Upper lobe of right lung (tissue), 1 donor: ENCODE measurements at regions not wholly inside any gene's neighbourhood (a gene's known extent, or its start where the extent isn't known, plus 50 kb on each side); places are given as distances from the start of the nearest gene placed in this dataset.

Source experiments
- ATAC-seq: fragments of 200-7000 bp; cut with Tn5 transposase; one replicate; pipeline ENCODE4 v1.9.1; 2020; ENCODE audit warnings: mild to moderate bottlenecking, moderate library complexity
- DNase-seq: peaks from one replicate; pipeline ENCODE4 v3.0.0-alpha.2; 2020
- H3K27ac ChIP-seq: fragments of 200-600 bp; one replicate; pipeline ENCODE4 v1.8.0; 2022
- H3K27me3 ChIP-seq: fragments of 200-600 bp; one replicate; pipeline ENCODE4 v1.8.0; 2022; ENCODE audit warnings: mild to moderate bottlenecking
- H3K36me3 ChIP-seq: fragments of 200-600 bp; one replicate; pipeline ENCODE4 v1.8.0; 2022
- H3K4me1 ChIP-seq: fragments of 200-600 bp; one replicate; pipeline ENCODE4 v1.8.0; 2022
- H3K4me3 ChIP-seq: fragments of 200-600 bp; one replicate; pipeline ENCODE4 v1.8.0; 2022; ENCODE audit warnings: mild to moderate bottlenecking
- H3K9me3 ChIP-seq: fragments of 200-600 bp; one replicate; pipeline ENCODE4 v1.8.0; 2022
- CTCF ChIP-seq: fragments of 200-600 bp; IDR thresholded peaks from one replicate; pipeline ENCODE4 v1.8.0; 2022; ENCODE audit warnings: antibody characterized with exemption
- intact Hi-C: fragments of 100-400 bp; cut with DNase I; formaldehyde crosslinking; loops from one replicate; pipeline ENCODE4 v1.11.0; 2022
- donor health status: DM: no; HTN: yes; CAD: no; lungs with severe emphysema.

GRCh38 chr13:65866138-65866537, 1364.0 kb downstream of the PCDH9 start:
- Histone ChIP-seq H3K36me3 (no peaks in the 10 kb centered on the region), H3K4me3 (no peak overlapping the region), H3K27me3 (no peaks in the 10 kb centered on the region), H3K9me3 (no peaks in the 10 kb centered on the region), H3K27ac (no peak overlapping the region), H3K4me1 (no peaks in the 10 kb centered on the region)
- intact Hi-C loops: no loop called here
- ATAC-seq (no peak), DNase-seq (no peak)
- TF ChIP-seq CTCF: no peak

- no peak for TF ChIP-seq CTCF
- no peak overlapping the region for H3K4me3 ChIP-seq
- no peak for ATAC-seq
- no peaks in the 10 kb centered on the region for H3K36me3 ChIP-seq
- no peak overlapping the region for H3K27ac ChIP-seq
- no peaks in the 10 kb centered on the region for H3K27me3 ChIP-seq
- no peak for DNase-seq
- no peaks in the 10 kb centered on the region for H3K4me1 ChIP-seq
- no peaks in the 10 kb centered on the region for H3K9me3 ChIP-seq
- intact Hi-C loops: no loop called here
These were observed 1364.9 kb downstream of the PCDH9 start for GRCh38 chr13:65865206-65865605.

- Histone ChIP-seq H3K27ac (no peak overlapping the region), H3K4me1 (no peaks in the 10 kb centered on the region), H3K27me3 (no peaks in the 10 kb centered on the region), H3K4me3 (no peak overlapping the region), H3K9me3 (no peaks in the 10 kb centered on the region), H3K36me3 (no peaks in the 10 kb centered on the region)
- no peak for DNase-seq
- no peak for TF ChIP-seq CTCF
- intact Hi-C loops: no loop called here
- no peak for ATAC-seq
These were observed 1366.1 kb downstream of the PCDH9 start for GRCh38 chr13:65864039-65864438.

GRCh38 chr13:65860306-65860705, 1369.8 kb downstream of the PCDH9 start:
- no peak overlapping the region for H3K4me3 ChIP-seq
- H3K27me3 ChIP-seq: no peaks in the 10 kb centered on the region
- no peak overlapping the region for H3K27ac ChIP-seq
- TF ChIP-seq CTCF: no peak
- no peaks in the 10 kb centered on the region for H3K4me1 ChIP-seq
- H3K9me3 ChIP-seq: no peaks in the 10 kb centered on the region
- no peak for DNase-seq
- intact Hi-C loops: no loop called here
- H3K36me3 ChIP-seq: no peaks in the 10 kb centered on the region
- no peak for ATAC-seq

- no peak overlapping the region for H3K4me3 ChIP-seq
- no peaks in the 10 kb centered on the region for H3K9me3 ChIP-seq
- DNase-seq (no peak), ATAC-seq (no peak)
- intact Hi-C loops: no loop called here
- TF ChIP-seq CTCF: no peak
- H3K36me3 ChIP-seq: no peaks in the 10 kb centered on the region
- no peaks in the 10 kb centered on the region for H3K27me3 ChIP-seq
- no peak overlapping the region for H3K27ac ChIP-seq
- H3K4me1 ChIP-seq: no peaks in the 10 kb centered on the region
These were observed 1372.1 kb downstream of the PCDH9 start for GRCh38 chr13:65857942-65858565.

GRCh38 chr13:65856431-65856830, 1373.7 kb downstream of the PCDH9 start:
- H3K27ac ChIP-seq: no peak overlapping the region
- intact Hi-C loops: no loop called here
- no peak for ATAC-seq
- no peak for DNase-seq
- H3K27me3 ChIP-seq: no peaks in the 10 kb centered on the region
- no peak for TF ChIP-seq CTCF
- no peaks in the 10 kb centered on the region for H3K9me3 ChIP-seq
- H3K4me3 ChIP-seq: no peak overlapping the region
- H3K4me1 ChIP-seq: no peaks in the 10 kb centered on the region
- H3K36me3 ChIP-seq: no peaks in the 10 kb centered on the region
